Activated naive CD8-positive, alpha-beta T cell treated with anti-CD3 and anti-CD28 coated beads, Interleukin-2, amount 50 U/mL, for 24 hours (primary cell): ENCODE measurements at regions not wholly inside any gene's neighbourhood (a gene's known extent, or its start where the extent isn't known, plus 50 kb on each side); places are given as distances from the start of the nearest gene placed in this dataset.

Experiments used
- ATAC-seq: fragments of 150-1000 bp; cut with Tn5 transposase; one replicate; pipeline ENCODE4 v1.10.0; 2021
- DNase-seq: peaks from one replicate; pipeline ENCODE4 v3.0.0; 2021
- H3K27ac Mint-ChIP-seq: one replicate; pipeline ENCODE4 v1.8.0; 2021; ENCODE audit warnings: mild to moderate bottlenecking, mixed read lengths
- H3K27me3 Mint-ChIP-seq: one replicate; pipeline ENCODE4 v1.8.0; 2021; ENCODE audit warnings: mixed read lengths
- H3K36me3 Mint-ChIP-seq: one replicate; pipeline ENCODE4 v1.8.0; 2021; ENCODE audit warnings: low read depth, mixed read lengths
- H3K4me1 Mint-ChIP-seq: one replicate; pipeline ENCODE4 v1.8.0; 2021; ENCODE audit warnings: mixed read lengths
- H3K4me3 Mint-ChIP-seq: one replicate; pipeline ENCODE4 v1.8.0; 2021; ENCODE audit warnings: mild to moderate bottlenecking, moderate library complexity, mixed read lengths
- H3K9me3 Mint-ChIP-seq: one replicate; pipeline ENCODE4 v1.8.0; 2021; ENCODE audit warnings: mixed read lengths

- no peak overlapping the region for H3K27ac Mint-ChIP-seq
- peaks cover 17% of the 10 kb centered on the region for H3K27me3 Mint-ChIP-seq
- H3K36me3 Mint-ChIP-seq = no peaks in the 10 kb centered on the region
- H3K4me1 Mint-ChIP-seq = no peaks in the 10 kb centered on the region
- no peak for ATAC-seq
- no peak for DNase-seq
- H3K9me3 Mint-ChIP-seq = no peaks in the 10 kb centered on the region
- H3K4me3 Mint-ChIP-seq = no peak overlapping the region
These were observed 94.2 kb downstream of the BANF2 start for GRCh38 chr20:17793986-17794385.

- Mint-ChIP-seq H3K27ac (no peak overlapping the region), H3K27me3 (peaks cover 2% of the 10 kb centered on the region), H3K4me3 (no peak overlapping the region), H3K4me1 (no peaks in the 10 kb centered on the region), H3K36me3 (no peaks in the 10 kb centered on the region), H3K9me3 (no peaks in the 10 kb centered on the region)
- no peak for ATAC-seq
- no peak for DNase-seq
These were observed 90.5 kb downstream of the BANF2 start for GRCh38 chr20:17790296-17790695.

GRCh38 chr20:17787816-17788215, 88.0 kb downstream of the BANF2 start:
- Mint-ChIP-seq H3K36me3 (no peaks in the 10 kb centered on the region), H3K9me3 (no peaks in the 10 kb centered on the region), H3K27me3 (peaks cover 5% of the 10 kb centered on the region), H3K4me3 (no peak overlapping the region), H3K27ac (no peak overlapping the region), H3K4me1 (no peaks in the 10 kb centered on the region)
- DNase-seq (no peak), ATAC-seq (no peak)

DNA sequence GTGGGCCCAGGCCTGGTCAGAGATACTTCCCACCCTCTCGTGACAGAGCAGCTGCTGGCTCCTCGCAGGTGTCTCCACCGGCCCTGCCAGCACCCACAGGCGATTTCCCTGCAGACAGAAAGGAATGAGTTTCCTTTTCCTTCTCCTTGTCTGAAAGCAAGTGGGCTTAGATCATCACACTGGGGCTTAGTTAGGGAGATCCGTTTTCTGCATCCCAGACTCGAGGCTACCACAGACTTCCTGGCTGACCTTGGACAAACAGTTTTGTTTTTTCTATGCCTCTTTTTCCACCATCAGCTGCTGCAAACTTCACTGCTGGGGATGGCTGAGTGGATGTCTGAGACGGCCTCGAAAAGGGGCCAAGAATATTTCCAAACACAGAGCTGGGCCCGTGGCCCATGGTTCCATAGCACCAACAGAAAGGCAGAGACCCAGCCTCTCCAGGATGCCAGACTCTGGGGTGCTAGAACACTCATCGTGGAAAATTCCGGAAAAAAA, 86.5 kb downstream of the BANF2 start:
- no peak overlapping the region for H3K27ac Mint-ChIP-seq
- H3K4me1 Mint-ChIP-seq = no peaks in the 10 kb centered on the region
- H3K27me3 Mint-ChIP-seq = peaks cover 4% of the 10 kb centered on the region
- no peak overlapping the region for H3K4me3 Mint-ChIP-seq
- H3K9me3 Mint-ChIP-seq = no peaks in the 10 kb centered on the region
- DNase-seq (no peak), ATAC-seq (no peak)
- H3K36me3 Mint-ChIP-seq = no peaks in the 10 kb centered on the region
